IPS DF 6.9 (cell line): ENCODE measurements at regions not wholly inside any gene's neighbourhood (a gene's known extent, or its start where the extent isn't known, plus 50 kb on each side); places are given as distances from the start of the nearest gene placed in this dataset.

Source experiments
- DNase-seq: peaks from one replicate; pipeline ENCODE4 v3.0.0-alpha.2; 2013; ENCODE audit warnings: low read depth, low spot score
- H3K27ac ChIP-seq: one replicate; pipeline ENCODE4 v1.5.1; 2013; ENCODE audit warnings: low read length, control low read depth
- H3K27me3 ChIP-seq: 2 replicates; pipeline ENCODE4 v1.6.1; 2013; ENCODE audit warnings: mild to moderate bottlenecking, low read length; ENCODE audit not compliant: control insufficient read depth, insufficient read depth
- H3K36me3 ChIP-seq: 2 replicates; pipeline ENCODE4 v1.6.1; 2013; ENCODE audit warnings: low read length; ENCODE audit not compliant: control insufficient read depth, insufficient read depth
- H3K4me1 ChIP-seq: 2 replicates; pipeline ENCODE4 v1.6.1; 2013; ENCODE audit warnings: low read length; ENCODE audit not compliant: control insufficient read depth, insufficient read depth
- H3K4me3 ChIP-seq: 2 replicates; pipeline ENCODE4 v1.5.1; 2013; ENCODE audit warnings: mild to moderate bottlenecking, low read length
- H3K9me3 ChIP-seq: 2 replicates; pipeline ENCODE4 v1.6.1; 2013; ENCODE audit warnings: low read length, inconsistent platforms; ENCODE audit not compliant: control insufficient read depth, insufficient read depth
- WGBS: extraction: QIAGEN DNeasy Blood & Tissue Kit; methylation state at CpG from one replicate; pipeline ENCODE4 v1.1.7; 2013; ENCODE audit warnings: mixed read lengths, missing lambda C conversion rate; ENCODE audit not compliant: insufficient read length, insufficient coverage; 5-methylcytosine and 5-hydroxymethylcytosine counted together

DNA sequence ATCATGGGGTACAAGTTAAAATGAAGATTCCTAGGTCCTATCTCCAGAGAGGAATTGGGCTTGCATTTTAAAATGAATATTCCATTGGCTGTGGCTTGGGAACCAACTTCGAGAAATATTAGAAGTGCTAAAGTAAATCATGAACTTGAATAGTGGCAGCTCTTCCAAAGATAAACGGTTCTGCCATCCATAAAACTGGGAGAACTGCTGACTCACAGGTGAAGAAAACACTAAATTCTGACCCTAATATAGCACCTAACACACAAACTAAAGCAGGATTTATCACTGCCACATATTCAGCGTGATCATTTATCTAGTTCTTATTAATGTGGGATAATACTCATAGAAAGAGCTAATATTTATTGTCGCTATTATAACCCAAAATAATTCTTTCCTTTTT is 508.1 kb upstream of the ID4 start:
- no peaks in the 10 kb centered on the region for H3K27me3 ChIP-seq
- no peak overlapping the region for H3K27ac ChIP-seq
- no peaks in the 10 kb centered on the region for H3K36me3 ChIP-seq
- H3K4me3 ChIP-seq: no peak overlapping the region
- DNase-seq: no peak
- no CpG with 5 or more reads among the region's 4 CpGs for WGBS
- H3K4me1 ChIP-seq: peaks cover 4% of the 10 kb centered on the region; the same call in 1 of the 2 replicates
- H3K9me3 ChIP-seq: no peaks in the 10 kb centered on the region

DNA sequence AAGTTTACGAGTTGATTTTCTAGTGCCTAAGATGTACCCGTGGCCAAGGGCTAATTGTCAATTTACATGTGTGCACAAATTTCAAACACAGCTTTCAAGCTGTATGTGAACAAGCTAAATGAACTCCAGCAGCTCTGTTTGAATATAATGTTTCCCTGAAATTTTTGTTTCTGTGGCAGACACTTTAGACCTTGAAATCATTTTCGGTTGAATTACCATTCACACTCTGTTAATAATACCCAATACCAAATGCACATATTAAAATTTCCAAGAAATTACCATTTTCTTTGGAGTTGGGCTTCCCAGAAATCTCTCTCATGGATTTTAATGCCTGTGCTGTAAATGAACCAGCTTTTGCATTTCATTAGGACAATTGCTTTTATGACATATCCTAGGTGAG is 506.1 kb upstream of the ID4 start:
- no peak overlapping the region for H3K4me3 ChIP-seq
- no peak for DNase-seq
- peaks cover 4% of the 10 kb centered on the region; the same call in 1 of the 2 replicates for H3K4me1 ChIP-seq
- no peaks in the 10 kb centered on the region for H3K27me3 ChIP-seq
- H3K9me3 ChIP-seq: no peaks in the 10 kb centered on the region
- no peaks in the 10 kb centered on the region for H3K36me3 ChIP-seq
- no CpG with 5 or more reads among the region's 3 CpGs for WGBS
- H3K27ac ChIP-seq: no peak overlapping the region

GRCh38 chr6:19332806-19333460 is 504.2 kb upstream of the ID4 start:
- Histone ChIP-seq H3K36me3 (no peaks in the 10 kb centered on the region), H3K9me3 (no peaks in the 10 kb centered on the region), H3K27ac (no peak overlapping the region), H3K27me3 (no peaks in the 10 kb centered on the region), H3K4me1 (peaks cover 2% of the 10 kb centered on the region; the same call in 1 of the 2 replicates), H3K4me3 (no peak overlapping the region)
- no peak for DNase-seq
- no CpG with 5 or more reads among the region's 7 CpGs for WGBS

DNA sequence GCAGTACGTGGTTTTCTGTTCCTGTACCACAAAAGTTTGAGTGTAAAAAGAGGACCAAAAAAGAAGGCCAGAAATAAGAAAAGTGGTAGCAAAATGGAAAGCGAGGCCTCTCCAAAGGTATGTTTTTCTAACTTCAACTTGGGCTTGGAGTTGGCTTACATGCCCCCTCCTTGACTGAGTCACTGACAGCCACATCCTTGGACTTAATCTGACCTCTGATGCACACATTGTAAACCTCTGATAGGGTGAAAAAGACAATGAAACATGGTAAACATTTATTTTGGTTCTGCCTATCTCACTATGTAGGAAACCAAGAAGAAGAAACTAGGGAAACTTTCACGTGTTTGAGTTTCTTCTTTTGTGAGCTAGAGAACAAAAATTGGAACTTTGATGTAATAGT is 503.2 kb upstream of the ID4 start:
- DNase-seq: no peak
- no peak overlapping the region for H3K27ac ChIP-seq
- H3K4me1 ChIP-seq: no peaks in the 10 kb centered on the region
- no CpG with 5 or more reads among the region's 3 CpGs for WGBS
- H3K9me3 ChIP-seq: no peaks in the 10 kb centered on the region
- H3K4me3 ChIP-seq: no peak overlapping the region
- H3K27me3 ChIP-seq: no peaks in the 10 kb centered on the region
- no peaks in the 10 kb centered on the region for H3K36me3 ChIP-seq

DNA sequence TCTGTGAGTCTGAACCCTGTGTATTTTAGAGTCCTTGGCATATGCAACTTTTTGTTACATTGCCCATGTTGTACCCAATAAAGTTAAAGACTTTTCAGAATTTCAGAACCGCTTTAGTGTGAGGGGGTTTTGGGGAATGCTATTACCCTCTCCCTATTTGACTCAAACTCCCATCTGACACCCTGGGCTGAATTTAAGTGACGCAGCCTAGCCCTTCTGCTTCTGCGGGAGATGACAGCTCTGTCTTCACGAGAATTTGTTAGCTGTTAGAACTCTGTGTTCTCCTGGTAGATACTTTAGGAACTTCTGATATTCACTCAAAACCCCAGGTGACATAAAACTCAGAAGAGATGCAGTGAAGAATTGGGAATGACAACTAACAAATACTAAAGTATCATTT is 500.6 kb upstream of the ID4 start:
- no peak overlapping the region for H3K4me3 ChIP-seq
- no peaks in the 10 kb centered on the region for H3K36me3 ChIP-seq
- DNase-seq: no peak
- no peak overlapping the region for H3K27ac ChIP-seq
- H3K4me1 ChIP-seq: no peaks in the 10 kb centered on the region
- H3K27me3 ChIP-seq: no peaks in the 10 kb centered on the region
- H3K9me3 ChIP-seq: no peaks in the 10 kb centered on the region
- no CpG with 5 or more reads among the region's 4 CpGs for WGBS

DNA sequence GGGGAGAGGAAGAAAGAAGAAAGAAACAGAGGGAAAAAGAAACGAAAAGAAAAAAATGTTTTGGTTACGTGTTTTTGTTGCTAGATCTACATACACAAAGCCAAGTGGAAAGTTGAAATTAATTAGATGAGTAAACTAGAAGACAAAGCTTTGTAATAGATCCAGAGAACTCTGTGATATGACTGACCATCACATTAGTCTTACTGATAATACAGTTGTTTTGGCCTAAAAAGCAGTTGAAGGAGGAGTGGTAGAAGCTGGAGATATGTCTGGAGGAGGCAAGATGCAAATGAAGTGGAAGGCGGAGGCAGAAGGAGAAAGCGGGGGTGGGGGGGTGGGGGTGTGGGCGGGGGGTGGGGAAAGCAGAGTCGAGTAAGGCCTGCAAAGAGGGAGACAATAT is 500.1 kb upstream of the ID4 start:
- no peak for DNase-seq
- Histone ChIP-seq H3K4me1 (no peaks in the 10 kb centered on the region; the same call in 1 of the 2 replicates), H3K27ac (no peak overlapping the region)

GRCh38 chr6:19342616-19343015 is 494.6 kb upstream of the ID4 start:
- Histone ChIP-seq H3K36me3 (no peaks in the 10 kb centered on the region), H3K4me1 (no peaks in the 10 kb centered on the region; the same call in 1 of the 2 replicates), H3K4me3 (no peak overlapping the region), H3K9me3 (no peaks in the 10 kb centered on the region), H3K27ac (no peak overlapping the region), H3K27me3 (no peaks in the 10 kb centered on the region)
- no CpG with 5 or more reads among the region's 1 CpG for WGBS
- no peak for DNase-seq

More for the DNA sequence above, 500.1 kb upstream of the ID4 start:
- Histone ChIP-seq H3K27me3 (no peaks in the 10 kb centered on the region), H3K9me3 (no peaks in the 10 kb centered on the region), H3K36me3 (no peaks in the 10 kb centered on the region), H3K4me3 (no peak overlapping the region)
- WGBS: 100% methylated on average over 2 of the region's 6 CpGs

GRCh38 chr6:19349429-19349828 is 487.7 kb upstream of the ID4 start:
- WGBS: no CpG with 5 or more reads among the region's 3 CpGs
- no peak overlapping the region for H3K4me3 ChIP-seq
- no peaks in the 10 kb centered on the region for H3K36me3 ChIP-seq
- H3K9me3 ChIP-seq: no peaks in the 10 kb centered on the region; the same call in 1 of the 2 replicates
- H3K27ac ChIP-seq: no peak overlapping the region
- H3K4me1 ChIP-seq: no peaks in the 10 kb centered on the region
- DNase-seq: no peak
- H3K27me3 ChIP-seq: no peaks in the 10 kb centered on the region

GRCh38 chr6:19354181-19354580 is 483.0 kb upstream of the ID4 start:
- H3K36me3 ChIP-seq: no peaks in the 10 kb centered on the region
- no peaks in the 10 kb centered on the region for H3K4me1 ChIP-seq
- no peak overlapping the region for H3K4me3 ChIP-seq
- H3K27me3 ChIP-seq: no peaks in the 10 kb centered on the region
- no peaks in the 10 kb centered on the region; the same call in 1 of the 2 replicates for H3K9me3 ChIP-seq
- H3K27ac ChIP-seq: no peak overlapping the region
- WGBS: no CpG with 5 or more reads among the region's 1 CpG
- no peak for DNase-seq

- no peak overlapping the region for H3K4me3 ChIP-seq
- H3K9me3 ChIP-seq: no peaks in the 10 kb centered on the region
- H3K27ac ChIP-seq: no peak overlapping the region
- WGBS: no CpG with 5 or more reads among the region's 2 CpGs
- H3K4me1 ChIP-seq: no peaks in the 10 kb centered on the region
- DNase-seq: no peak
- no peaks in the 10 kb centered on the region for H3K36me3 ChIP-seq
- no peaks in the 10 kb centered on the region for H3K27me3 ChIP-seq
These were observed 480.5 kb upstream of the ID4 start for GRCh38 chr6:19356692-19357091.

DNA sequence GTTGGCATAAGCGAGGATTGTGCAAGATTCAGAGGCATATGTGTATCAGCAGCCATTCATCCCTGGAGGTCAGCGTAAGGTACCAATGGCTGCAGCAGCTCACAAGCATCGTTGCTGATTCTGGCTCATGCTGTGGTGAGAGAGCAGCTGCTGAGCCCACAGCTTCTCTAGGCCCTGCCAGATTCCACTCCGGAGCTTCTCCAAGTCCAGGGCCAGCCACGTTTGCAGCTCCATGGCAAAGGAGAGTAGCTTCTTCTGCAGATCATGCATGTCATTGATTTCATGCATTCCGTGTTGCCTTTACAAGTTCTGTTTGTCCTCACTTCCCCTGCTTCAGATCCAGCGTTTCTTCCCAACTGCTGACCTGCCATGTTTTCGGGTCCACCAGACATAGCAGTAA is 474.8 kb upstream of the ID4 start:
- Histone ChIP-seq H3K27me3 (no peaks in the 10 kb centered on the region), H3K9me3 (no peaks in the 10 kb centered on the region), H3K27ac (no peak overlapping the region), H3K4me3 (no peak overlapping the region), H3K4me1 (no peaks in the 10 kb centered on the region), H3K36me3 (no peaks in the 10 kb centered on the region)
- no CpG with 5 or more reads among the region's 8 CpGs for WGBS
- no peak for DNase-seq
